Sigmoid colon (tissue), 6 donors: ENCODE measurements at regions not wholly inside any gene's neighbourhood (a gene's known extent, or its start where the extent isn't known, plus 50 kb on each side); places are given as distances from the start of the nearest gene placed in this dataset.

Experiments
- DNase-seq: peaks from one replicate; pipeline ENCODE4 v3.0.0-alpha.2; 2019
- H3K27ac ChIP-seq, 4 donors: fragments of 200-600 bp; sonication (generic); one replicate each; pipeline ENCODE4 v1.5.1; 2016 to 2019; ENCODE audit warnings: mild to moderate bottlenecking in 1 of 4
- H3K27me3 ChIP-seq, 3 donors: fragments of 200-600 bp; sonication (generic); one replicate each; pipeline ENCODE4 v1.5.1; 2019; ENCODE audit warnings: mild to moderate bottlenecking in 1 of 3
- H3K36me3 ChIP-seq, 4 donors: fragments of 200-600 bp; sonication (generic); one replicate each; pipeline ENCODE4 v1.5.1; 2016 to 2019
- H3K4me1 ChIP-seq, 4 donors: fragments of 200-600 bp; sonication (generic); one replicate each; pipeline ENCODE4 v1.5.1; 2017 to 2019
- H3K4me3 ChIP-seq, 4 donors: fragments of 200-600 bp; sonication (generic); one replicate each; pipeline ENCODE4 v1.5.1; 2017 to 2019; ENCODE audit warnings: mild to moderate bottlenecking in 2 of 4, moderate library complexity in 1 of 4
- H3K9me3 ChIP-seq, 4 donors: fragments of 200-600 bp in 3 of 4; sonication (generic) in 3 of 4; one replicate each; pipeline versions ENCODE4 v1.5.1 to v1.6.1; 2013 to 2019
- CTCF ChIP-seq, 4 experiments: fragments of 450-650 bp in 3 of 4; fragments of 200-600 bp in 1 of 4; IDR thresholded peaks; one replicate each; pipeline ENCODE4 v1.5.1; 2016 to 2019; ENCODE audit warnings: antibody characterized with exemption in 4 of 4, mild to moderate bottlenecking in 3 of 4, moderate library complexity in 2 of 4
- EP300 ChIP-seq, 4 donors: sonication (generic); formaldehyde crosslinking; IDR thresholded peaks; one replicate each; pipeline ENCODE4 v1.6.1; 2017; ENCODE audit warnings: antibody characterized with exemption in 4 of 4
- POLR2A ChIP-seq, 2 donors: fragments of 450-650 bp; IDR thresholded peaks; one replicate each; pipeline ENCODE4 v1.6.1; 2016; ENCODE audit warnings: antibody characterized with exemption in 2 of 2, mild to moderate bottlenecking in 2 of 2, moderate library complexity in 2 of 2
- POLR2AphosphoS5 ChIP-seq, 4 donors: sonication (generic); formaldehyde crosslinking; IDR thresholded peaks; one replicate each; pipeline ENCODE4 v1.6.1; 2017; ENCODE audit warnings: antibody characterized with exemption in 4 of 4
- WGBS, 2 donors: extraction: QIAGEN DNeasy Blood & Tissue Kit; methylation state at CpG; one replicate each; pipeline ENCODE4 v1.1.7; 2013; 5-methylcytosine and 5-hydroxymethylcytosine counted together
- intact Hi-C: fragments of 100-400 bp; cut with DNase I; formaldehyde crosslinking; loops from one replicate; pipeline ENCODE4 v1.15.1; 2023
- donor health status: healthy with polysubstance abuse.
- donor health status: healthy.

- TF ChIP-seq POLR2AphosphoS5 (IDR thresholded peaks at IDR 0.05) = no peak
- no peak for TF ChIP-seq CTCF (IDR thresholded peaks at IDR 0.05)
- no peak for TF ChIP-seq EP300 (IDR thresholded peaks at IDR 0.05)
- TF ChIP-seq POLR2A (IDR thresholded peaks at IDR 0.05) = no peak
- H3K4me1 ChIP-seq = peaks cover 0 to 3% (median 0%) of the 10 kb centered on the region in 4 donors
- intact Hi-C loops = no loop called here
- WGBS, 2 donors = 77 to 79% methylated on average over 7 of the region's 7 CpGs
- no peaks in the 10 kb centered on the region for H3K9me3 ChIP-seq
- H3K36me3 ChIP-seq = no peaks in the 10 kb centered on the region
- H3K27ac ChIP-seq = no peak overlapping the region
- H3K27me3 ChIP-seq = no peaks in the 10 kb centered on the region
- no peak for DNase-seq
- no peak overlapping the region for H3K4me3 ChIP-seq
Measured at GRCh38 chr12:4202487-4202886, 71.1 kb upstream of the CCND2 start.

GRCh38 chr12:4201333-4202100 lies 72.0 kb upstream of the CCND2 start:
- no peaks in the 10 kb centered on the region for H3K36me3 ChIP-seq
- no peaks in the 10 kb centered on the region for H3K9me3 ChIP-seq
- TF ChIP-seq POLR2A (IDR thresholded peaks at IDR 0.05) (no peak), POLR2AphosphoS5 (IDR thresholded peaks at IDR 0.05) (no peak), EP300 (IDR thresholded peaks at IDR 0.05) (no peak), CTCF (IDR thresholded peaks at IDR 0.05) (no peak)
- no peak overlapping the region for H3K4me3 ChIP-seq
- peaks cover 0 to 5% (median 0%) of the 10 kb centered on the region in 4 donors for H3K4me1 ChIP-seq
- no peak overlapping the region for H3K27ac ChIP-seq
- no peak for DNase-seq
- H3K27me3 ChIP-seq = no peaks in the 10 kb centered on the region
- intact Hi-C loops = no loop called here
- 84 to 93% methylated on average over 13 of the region's 13 CpGs for WGBS, 2 donors

GRCh38 chr12:4197922-4198763 lies 75.4 kb upstream of the CCND2 start:
- TF ChIP-seq POLR2AphosphoS5 (IDR thresholded peaks at IDR 0.05) (no peak), CTCF (IDR thresholded peaks at IDR 0.05) (no peak)
- Histone ChIP-seq H3K27ac (no peak overlapping the region), H3K36me3 (no peaks in the 10 kb centered on the region), H3K4me1 (peaks cover 0 to 5% (median 0%) of the 10 kb centered on the region in 4 donors), H3K27me3 (no peaks in the 10 kb centered on the region), H3K9me3 (no peaks in the 10 kb centered on the region), H3K4me3 (no peak overlapping the region)
- intact Hi-C loops = no loop called here
- no peak for DNase-seq
- WGBS, 2 donors = 87% methylated on average over 11 of the region's 11 CpGs

- no peak overlapping the region for H3K4me3 ChIP-seq
- no peaks in the 10 kb centered on the region for H3K9me3 ChIP-seq
- no peaks in the 10 kb centered on the region for H3K36me3 ChIP-seq
- H3K27me3 ChIP-seq = no peaks in the 10 kb centered on the region
- H3K27ac ChIP-seq = no peak overlapping the region
- H3K4me1 ChIP-seq = peaks cover 0 to 5% (median 0%) of the 10 kb centered on the region in 4 donors
- DNase-seq = no peak
- WGBS, 2 donors = 94 to 96% methylated on average over 8 of the region's 8 CpGs
- intact Hi-C loops = no loop called here
- TF ChIP-seq EP300 (IDR thresholded peaks at IDR 0.05) (no peak), POLR2A (IDR thresholded peaks at IDR 0.05) (no peak), CTCF (IDR thresholded peaks at IDR 0.05) (no peak), POLR2AphosphoS5 (IDR thresholded peaks at IDR 0.05) (no peak)
Measured at GRCh38 chr12:4196805-4197420, 76.6 kb upstream of the CCND2 start.
